Mesendoderm (in vitro differentiated cells): ENCODE measurements at regions not wholly inside any gene's neighbourhood (a gene's known extent, or its start where the extent isn't known, plus 50 kb on each side); places are given as distances from the start of the nearest gene placed in this dataset.

Experiments
- DNase-seq: peaks from one replicate; pipeline ENCODE4 v3.0.0; 2013
- H2AK5ac ChIP-seq: 2 replicates; pipeline ENCODE4 v1.6.1; 2013; ENCODE audit warnings: low read length, inconsistent platforms
- H2BK120ac ChIP-seq: 2 replicates; pipeline ENCODE4 v1.6.1; 2013; ENCODE audit warnings: low read depth, mild to moderate bottlenecking, low read length, moderate library complexity, mixed read lengths
- H2BK15ac ChIP-seq: replicated peaks from 2 replicates; pipeline ENCODE4 v1.6.1; 2013; ENCODE audit warnings: low read depth, mild to moderate bottlenecking, moderate library complexity
- H2BK5ac ChIP-seq: 2 replicates; pipeline ENCODE4 v1.6.1; 2013; ENCODE audit warnings: low read length, inconsistent platforms
- H3K18ac ChIP-seq: 2 replicates; pipeline ENCODE4 v1.6.1; 2013; ENCODE audit warnings: mild to moderate bottlenecking, low read length, mixed read lengths
- H3K23ac ChIP-seq: one replicate; pipeline ENCODE4 v1.6.1; 2013; ENCODE audit warnings: low read length
- H3K27ac ChIP-seq: 2 replicates; pipeline ENCODE4 v1.5.1; 2013; ENCODE audit warnings: low read depth, mild to moderate bottlenecking, inconsistent platforms, low read length, moderate library complexity
- H3K27me3 ChIP-seq: 2 replicates; pipeline ENCODE4 v1.6.1; 2013; ENCODE audit warnings: low read length, control low read depth, mild to moderate bottlenecking, inconsistent platforms; ENCODE audit not compliant: insufficient read depth, poor library complexity
- H3K36me3 ChIP-seq: 2 replicates; pipeline ENCODE4 v1.6.1; 2013; ENCODE audit warnings: low read length, inconsistent platforms; ENCODE audit not compliant: control insufficient read depth, insufficient read depth
- H3K4ac ChIP-seq: one replicate; pipeline ENCODE4 v1.6.1; 2013; ENCODE audit warnings: low read depth, mild to moderate bottlenecking, low read length, moderate library complexity
- H3K4me1 ChIP-seq: 2 replicates; pipeline ENCODE4 v1.6.1; 2013; ENCODE audit warnings: low read depth, low read length, inconsistent platforms; ENCODE audit not compliant: control insufficient read depth
- H3K4me2 ChIP-seq: 2 replicates; pipeline ENCODE4 v1.6.1; 2013; ENCODE audit warnings: low read length
- H3K4me3 ChIP-seq: 2 replicates; pipeline ENCODE4 v1.5.1; 2013; ENCODE audit warnings: mild to moderate bottlenecking, low read length
- H3K56ac ChIP-seq: one replicate; pipeline ENCODE4 v1.6.1; 2013; ENCODE audit warnings: low read length
- H3K79me1 ChIP-seq: 2 replicates; pipeline ENCODE4 v1.6.1; 2013; ENCODE audit warnings: low read length, inconsistent platforms
- H3K79me2 ChIP-seq: 2 replicates; pipeline ENCODE4 v1.6.1; 2013; ENCODE audit warnings: mild to moderate bottlenecking, low read length; ENCODE audit not compliant: control insufficient read depth, insufficient read depth
- H3K9ac ChIP-seq: 2 replicates; pipeline ENCODE4 v1.6.1; 2013; ENCODE audit warnings: low read length, inconsistent platforms
- H4K5ac ChIP-seq: one replicate; pipeline ENCODE4 v1.6.1; 2013; ENCODE audit warnings: low read length
- H4K8ac ChIP-seq: one replicate; pipeline ENCODE4 v1.6.1; 2013; ENCODE audit warnings: low read depth, mild to moderate bottlenecking, control low read depth, low read length, moderate library complexity
- WGBS: extraction: QIAGEN DNeasy Blood & Tissue Kit; methylation state at CpG from one replicate; pipeline ENCODE4 v1.1.7; 2013; ENCODE audit warnings: low lambda C conversion rate, missing lambda C conversion rate; ENCODE audit not compliant: insufficient coverage; ENCODE audit errors: extremely low coverage; 5-methylcytosine and 5-hydroxymethylcytosine counted together

GRCh38 chrX:22345884-22346283 is 73.2 kb downstream of the CBLL2 start:
- DNase-seq: no peak
- Histone ChIP-seq H3K56ac (no peak overlapping the region), H3K23ac (no peak overlapping the region), H3K79me1 (no peaks in the 10 kb centered on the region), H3K4me3 (no peak overlapping the region), H3K27ac (no peak overlapping the region), H3K4ac (no peak overlapping the region), H4K5ac (no peak overlapping the region), H2AK5ac (no peak overlapping the region), H3K4me2 (no peak overlapping the region), H3K79me2 (no peaks in the 10 kb centered on the region), H3K9ac (no peak overlapping the region), H3K27me3 (no peaks in the 10 kb centered on the region), H3K36me3 (no peaks in the 10 kb centered on the region), H3K4me1 (no peaks in the 10 kb centered on the region), H3K18ac (no peak overlapping the region), H2BK15ac (no peak overlapping the region), H4K8ac (no peak overlapping the region), H2BK120ac (no peak overlapping the region), H2BK5ac (no peak overlapping the region)
- no CpG with 5 or more reads among the region's 2 CpGs for WGBS

- no peak overlapping the region for H3K18ac ChIP-seq
- H3K4me2 ChIP-seq: no peak overlapping the region
- H3K4me1 ChIP-seq: no peaks in the 10 kb centered on the region
- H3K9ac ChIP-seq: no peak overlapping the region
- H3K36me3 ChIP-seq: no peaks in the 10 kb centered on the region
- H3K23ac ChIP-seq: no peak overlapping the region
- H2BK5ac ChIP-seq: no peak overlapping the region
- no peak overlapping the region for H4K8ac ChIP-seq
- no peak overlapping the region for H2BK120ac ChIP-seq
- H3K27ac ChIP-seq: no peak overlapping the region
- no CpG with 5 or more reads among the region's 1 CpG for WGBS
- H3K27me3 ChIP-seq: no peaks in the 10 kb centered on the region
- H2AK5ac ChIP-seq: no peak overlapping the region
- H2BK15ac ChIP-seq: no peak overlapping the region
- no peak overlapping the region for H3K4ac ChIP-seq
- DNase-seq: no peak
- no peak overlapping the region for H3K4me3 ChIP-seq
- no peaks in the 10 kb centered on the region for H3K79me1 ChIP-seq
- no peak overlapping the region for H3K56ac ChIP-seq
- H3K79me2 ChIP-seq: no peaks in the 10 kb centered on the region
- no peak overlapping the region for H4K5ac ChIP-seq
Observed at GRCh38 chrX:22347491-22347890, 74.8 kb downstream of the CBLL2 start.

- no peaks in the 10 kb centered on the region for H3K79me2 ChIP-seq
- no peak overlapping the region for H4K5ac ChIP-seq
- H3K27me3 ChIP-seq: no peaks in the 10 kb centered on the region
- H3K23ac ChIP-seq: no peak overlapping the region
- DNase-seq: no peak
- H3K4ac ChIP-seq: no peak overlapping the region
- no peak overlapping the region for H3K18ac ChIP-seq
- H3K36me3 ChIP-seq: no peaks in the 10 kb centered on the region
- H3K4me1 ChIP-seq: no peaks in the 10 kb centered on the region
- no peak overlapping the region for H3K9ac ChIP-seq
- H4K8ac ChIP-seq: no peak overlapping the region
- no peak overlapping the region for H3K27ac ChIP-seq
- no peak overlapping the region for H2BK5ac ChIP-seq
- H2AK5ac ChIP-seq: no peak overlapping the region
- H3K56ac ChIP-seq: no peak overlapping the region
- H3K4me2 ChIP-seq: no peak overlapping the region
- no peak overlapping the region for H2BK120ac ChIP-seq
- no peak overlapping the region for H3K4me3 ChIP-seq
- no CpG with 5 or more reads among the region's 2 CpGs for WGBS
- H3K79me1 ChIP-seq: no peaks in the 10 kb centered on the region
- H2BK15ac ChIP-seq: no peak overlapping the region
Observed at GRCh38 chrX:22349116-22349515, 76.4 kb downstream of the CBLL2 start.

GRCh38 chrX:22351076-22351475 is 78.4 kb downstream of the CBLL2 start:
- Histone ChIP-seq H3K27ac (no peak overlapping the region), H2BK5ac (no peak overlapping the region), H3K4me1 (no peaks in the 10 kb centered on the region), H2BK15ac (no peak overlapping the region), H3K9ac (no peak overlapping the region), H3K4me2 (no peak overlapping the region), H2BK120ac (no peak overlapping the region), H3K79me1 (no peaks in the 10 kb centered on the region), H3K27me3 (no peaks in the 10 kb centered on the region), H2AK5ac (no peak overlapping the region), H3K4me3 (no peak overlapping the region), H4K5ac (no peak overlapping the region), H4K8ac (no peak overlapping the region), H3K56ac (no peak overlapping the region), H3K79me2 (no peaks in the 10 kb centered on the region), H3K18ac (no peak overlapping the region), H3K36me3 (no peaks in the 10 kb centered on the region), H3K4ac (no peak overlapping the region), H3K23ac (no peak overlapping the region)
- DNase-seq: no peak
- no CpG with 5 or more reads among the region's 3 CpGs for WGBS

GRCh38 chrX:22351966-22352365 is 79.3 kb downstream of the CBLL2 start:
- Histone ChIP-seq H3K56ac (no peak overlapping the region), H3K4me1 (no peaks in the 10 kb centered on the region), H2AK5ac (no peak overlapping the region), H3K4me2 (no peak overlapping the region), H3K79me1 (no peaks in the 10 kb centered on the region), H4K5ac (no peak overlapping the region), H2BK5ac (no peak overlapping the region), H3K9ac (no peak overlapping the region), H3K4ac (no peak overlapping the region), H3K23ac (no peak overlapping the region), H3K27me3 (no peaks in the 10 kb centered on the region), H3K36me3 (no peaks in the 10 kb centered on the region), H3K79me2 (no peaks in the 10 kb centered on the region), H2BK15ac (no peak overlapping the region), H2BK120ac (no peak overlapping the region), H3K4me3 (no peak overlapping the region), H3K18ac (no peak overlapping the region), H4K8ac (no peak overlapping the region), H3K27ac (no peak overlapping the region)
- no CpG with 5 or more reads among the region's 4 CpGs for WGBS
- DNase-seq: no peak

- H4K5ac ChIP-seq: no peak overlapping the region
- H3K4me3 ChIP-seq: no peak overlapping the region
- H2BK15ac ChIP-seq: no peak overlapping the region
- H3K56ac ChIP-seq: no peak overlapping the region
- H4K8ac ChIP-seq: no peak overlapping the region
- no peak overlapping the region for H3K4me2 ChIP-seq
- H3K4ac ChIP-seq: no peak overlapping the region
- no peak overlapping the region for H3K23ac ChIP-seq
- no peak overlapping the region for H2AK5ac ChIP-seq
- no peak overlapping the region for H3K18ac ChIP-seq
- no peaks in the 10 kb centered on the region for H3K79me2 ChIP-seq
- no peaks in the 10 kb centered on the region for H3K36me3 ChIP-seq
- no CpG with 5 or more reads among the region's 2 CpGs for WGBS
- H2BK5ac ChIP-seq: no peak overlapping the region
- H3K27ac ChIP-seq: no peak overlapping the region
- no peak overlapping the region for H2BK120ac ChIP-seq
- H3K79me1 ChIP-seq: no peaks in the 10 kb centered on the region
- no peaks in the 10 kb centered on the region for H3K4me1 ChIP-seq
- DNase-seq: no peak
- no peak overlapping the region for H3K9ac ChIP-seq
- H3K27me3 ChIP-seq: no peaks in the 10 kb centered on the region
Observed at GRCh38 chrX:22357621-22358020, 84.9 kb downstream of the CBLL2 start.
